Kidney epithelial cell (primary cell): ENCODE measurements at regions not wholly inside any gene's neighbourhood (a gene's known extent, or its start where the extent isn't known, plus 50 kb on each side); places are given as distances from the start of the nearest gene placed in this dataset.

Source experiments
- DNase-seq: peaks from one replicate; pipeline ENCODE4 v3.0.0-alpha.2; 2010; ENCODE audit warnings: low read depth
- H3K27me3 ChIP-seq: 2 replicates; pipeline ENCODE4 v1.6.0; 2011; ENCODE audit warnings: low read length; ENCODE audit not compliant: control insufficient read depth, insufficient read depth
- H3K36me3 ChIP-seq: 2 replicates; pipeline ENCODE4 v1.5.1; 2011; ENCODE audit warnings: low read length; ENCODE audit not compliant: control insufficient read depth, insufficient read depth
- H3K4me3 ChIP-seq: 2 replicates; pipeline ENCODE4 v1.5.1; 2011; ENCODE audit warnings: low read depth, mild to moderate bottlenecking, control low read depth, low read length
- TF ChIP-seq, protein P1 (sequence below): IDR thresholded peaks from 2 replicates; pipeline ENCODE4 v1.5.1; 2011; ENCODE audit warnings: mild to moderate bottlenecking, moderate library complexity, low read length, control low read depth, inconsistent platforms; ENCODE audit not compliant: insufficient read depth, poor library complexity, severe bottlenecking

DNA sequence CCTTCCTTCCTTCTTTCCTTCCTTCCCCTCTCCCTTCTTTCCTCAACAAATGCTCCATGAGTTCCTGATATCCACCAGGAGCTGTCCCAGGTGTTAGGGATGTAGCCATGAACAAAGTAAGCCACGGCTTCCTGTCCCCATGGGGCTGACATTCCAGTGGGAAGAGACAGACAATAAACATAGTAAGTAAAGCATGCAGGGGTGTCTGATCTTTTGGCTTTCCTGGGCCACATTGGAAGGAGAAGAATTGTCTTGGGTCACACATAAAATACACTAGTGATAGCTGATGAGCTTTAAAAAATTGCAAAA is 81.5 kb upstream of the ZBTB40 start:
- H3K36me3 ChIP-seq, result no peaks in the 10 kb centered on the region
- H3K27me3 ChIP-seq, result peaks cover 12% of the 10 kb centered on the region
- no peak overlapping the region for H3K4me3 ChIP-seq
- TF ChIP-seq, protein P1, sequence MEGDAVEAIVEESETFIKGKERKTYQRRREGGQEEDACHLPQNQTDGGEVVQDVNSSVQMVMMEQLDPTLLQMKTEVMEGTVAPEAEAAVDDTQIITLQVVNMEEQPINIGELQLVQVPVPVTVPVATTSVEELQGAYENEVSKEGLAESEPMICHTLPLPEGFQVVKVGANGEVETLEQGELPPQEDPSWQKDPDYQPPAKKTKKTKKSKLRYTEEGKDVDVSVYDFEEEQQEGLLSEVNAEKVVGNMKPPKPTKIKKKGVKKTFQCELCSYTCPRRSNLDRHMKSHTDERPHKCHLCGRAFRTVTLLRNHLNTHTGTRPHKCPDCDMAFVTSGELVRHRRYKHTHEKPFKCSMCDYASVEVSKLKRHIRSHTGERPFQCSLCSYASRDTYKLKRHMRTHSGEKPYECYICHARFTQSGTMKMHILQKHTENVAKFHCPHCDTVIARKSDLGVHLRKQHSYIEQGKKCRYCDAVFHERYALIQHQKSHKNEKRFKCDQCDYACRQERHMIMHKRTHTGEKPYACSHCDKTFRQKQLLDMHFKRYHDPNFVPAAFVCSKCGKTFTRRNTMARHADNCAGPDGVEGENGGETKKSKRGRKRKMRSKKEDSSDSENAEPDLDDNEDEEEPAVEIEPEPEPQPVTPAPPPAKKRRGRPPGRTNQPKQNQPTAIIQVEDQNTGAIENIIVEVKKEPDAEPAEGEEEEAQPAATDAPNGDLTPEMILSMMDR, result no peak
- DNase-seq, result no peak

DNA sequence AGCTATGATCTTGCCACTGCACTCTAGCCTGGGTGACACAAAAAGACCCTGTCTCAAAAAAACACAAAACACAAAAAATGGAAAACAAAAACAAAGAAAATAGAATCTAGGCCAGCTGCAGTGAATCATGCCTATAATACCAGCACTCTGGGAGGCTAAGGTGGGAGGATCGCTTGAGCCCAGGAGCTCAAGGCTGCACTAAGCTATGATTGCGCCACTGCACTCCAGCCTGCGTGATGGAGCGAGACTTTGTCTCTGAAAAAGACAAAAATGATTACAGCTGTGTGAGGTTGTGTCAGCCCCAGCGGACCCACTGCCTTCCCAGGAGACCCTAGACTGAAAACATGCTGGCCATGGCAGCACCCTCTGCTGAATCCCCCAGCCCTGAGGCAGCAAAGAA is 80.2 kb upstream of the ZBTB40 start:
- Histone ChIP-seq H3K4me3 (no peak overlapping the region), H3K27me3 (peaks cover 11% of the 10 kb centered on the region), H3K36me3 (no peaks in the 10 kb centered on the region)
- TF ChIP-seq, protein P1, result no peak
- DNase-seq, result no peak

DNA sequence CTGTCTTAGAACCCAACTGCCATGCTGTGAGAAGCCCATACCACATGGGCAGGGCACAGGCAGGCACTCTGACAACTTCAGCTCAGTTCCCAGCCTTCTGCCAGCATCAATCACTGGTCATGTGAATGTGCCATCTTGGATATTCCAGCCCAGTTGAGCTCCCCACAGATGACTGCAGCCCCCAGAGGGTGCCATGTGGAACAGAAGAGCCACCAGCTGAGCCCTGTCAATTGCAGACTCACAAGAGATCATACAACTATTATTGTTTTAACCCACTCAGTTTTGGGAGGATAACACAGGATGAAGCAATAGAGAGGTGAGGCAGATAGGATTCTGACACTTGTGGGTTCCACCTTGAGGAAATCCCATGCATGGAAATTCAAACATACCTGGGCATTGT is 78.4 kb upstream of the ZBTB40 start:
- TF ChIP-seq, protein P1, result no peak
- no peaks in the 10 kb centered on the region for H3K36me3 ChIP-seq
- DNase-seq, result no peak
- H3K27me3 ChIP-seq, result peaks cover 8% of the 10 kb centered on the region
- H3K4me3 ChIP-seq, result no peak overlapping the region

DNA sequence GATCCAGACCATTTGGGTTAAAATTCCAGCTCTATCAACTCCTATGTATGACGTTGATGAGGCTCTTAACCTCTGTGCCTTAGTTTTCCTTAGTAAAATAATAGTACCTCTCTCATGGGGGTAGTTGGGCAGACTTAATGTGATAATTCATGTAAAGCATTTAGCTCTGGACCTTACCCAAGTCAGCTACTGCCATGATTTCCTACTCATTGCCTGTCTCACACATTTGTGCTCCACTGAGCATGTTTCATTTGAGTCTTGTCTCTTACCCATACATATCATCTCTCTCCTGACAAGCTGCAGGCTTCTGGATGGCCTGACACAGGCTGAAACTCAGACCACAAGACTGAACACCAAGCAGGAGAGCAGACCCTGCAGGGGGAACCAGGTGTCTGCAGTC is 77.7 kb upstream of the ZBTB40 start:
- DNase-seq, result no peak

DNA sequence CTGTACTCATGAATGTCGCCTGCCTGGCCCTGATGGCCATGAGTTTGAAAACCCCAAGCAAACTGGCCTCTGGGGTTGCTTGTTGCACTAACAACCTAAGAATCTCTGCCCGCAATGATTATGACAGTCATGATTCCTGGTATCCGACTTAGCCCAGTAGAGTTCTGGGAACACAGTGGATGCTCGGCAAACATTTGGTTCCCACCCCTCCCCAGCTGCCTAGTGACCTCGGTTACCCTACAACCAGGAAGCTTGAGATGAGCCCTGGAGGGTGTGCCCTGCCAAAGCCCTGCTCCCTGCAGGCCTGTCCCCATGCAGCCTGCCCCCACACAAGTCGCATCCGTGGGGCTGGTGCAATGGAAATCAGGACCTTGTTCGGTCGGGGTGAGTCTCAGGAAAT is 76.0 kb upstream of the ZBTB40 start:
- no peak for DNase-seq
- Histone ChIP-seq H3K27me3 (peaks cover 4% of the 10 kb centered on the region), H3K36me3 (no peaks in the 10 kb centered on the region), H3K4me3 (no peak overlapping the region)
- TF ChIP-seq, protein P1, result no peak

More for the DNA sequence above, 77.7 kb upstream of the ZBTB40 start:
- no peaks in the 10 kb centered on the region for H3K36me3 ChIP-seq
- TF ChIP-seq, protein P1, result no peak
- peaks cover 8% of the 10 kb centered on the region for H3K27me3 ChIP-seq
- H3K4me3 ChIP-seq, result no peak overlapping the region

DNA sequence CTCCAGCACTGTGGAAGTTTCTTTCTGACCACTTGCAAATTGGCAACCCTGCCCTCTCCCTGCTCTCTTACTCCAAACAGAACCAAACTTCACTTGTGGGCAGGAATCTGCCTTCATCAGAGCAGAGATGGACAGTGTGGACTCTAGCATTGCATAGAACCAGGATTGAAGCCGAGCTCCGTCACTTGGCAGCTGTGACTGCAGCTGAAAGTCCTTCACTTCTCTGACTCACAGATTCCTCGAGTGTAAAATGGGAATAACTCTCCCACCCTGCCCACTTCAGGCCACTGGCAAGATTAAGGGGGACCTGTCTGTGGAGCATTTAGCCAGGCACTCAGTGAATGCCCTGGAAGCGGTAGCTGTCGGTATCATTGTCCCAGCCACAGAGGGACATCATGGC is 75.7 kb upstream of the ZBTB40 start:
- H3K4me3 ChIP-seq, result no peak overlapping the region
- no peaks in the 10 kb centered on the region for H3K36me3 ChIP-seq
- H3K27me3 ChIP-seq, result peaks cover 4% of the 10 kb centered on the region
- no peak for DNase-seq
- TF ChIP-seq, protein P1, result no peak
